Nephron progenitor cell (in vitro differentiated cells): ENCODE measurements at regions not wholly inside any gene's neighbourhood (a gene's known extent, or its start where the extent isn't known, plus 50 kb on each side); places are given as distances from the start of the nearest gene placed in this dataset.

Experiments used
- DNase-seq: peaks from one replicate; pipeline ENCODE4 v3.0.0; 2021
- H3K27ac Mint-ChIP-seq: 2 replicates; pipeline ENCODE4 v1.8.0; 2021; ENCODE audit warnings: mild to moderate bottlenecking, moderate library complexity, mixed read lengths
- H3K27me3 Mint-ChIP-seq: 2 replicates; pipeline ENCODE4 v1.8.0; 2021; ENCODE audit warnings: mild to moderate bottlenecking, low read depth, mixed read lengths; ENCODE audit not compliant: poor library complexity
- H3K36me3 Mint-ChIP-seq: 2 replicates; pipeline ENCODE4 v1.8.0; 2021; ENCODE audit warnings: low read depth, mixed read lengths
- H3K4me1 Mint-ChIP-seq: 2 replicates; pipeline ENCODE4 v1.8.0; 2021; ENCODE audit warnings: mixed read lengths
- H3K4me3 Mint-ChIP-seq: 2 replicates; pipeline ENCODE4 v1.8.0; 2021; ENCODE audit warnings: mild to moderate bottlenecking, moderate library complexity, mixed read lengths
- H3K9me3 Mint-ChIP-seq: 2 replicates; pipeline ENCODE4 v1.8.0; 2021; ENCODE audit warnings: mild to moderate bottlenecking, moderate library complexity, mixed read lengths
- TF ChIP-seq, protein P1 (sequence below): fragments of 200-600 bp; sonication (generic); IDR thresholded peaks from 2 replicates; pipeline ENCODE4 v1.5.0; 2021; ENCODE audit warnings: antibody characterized with exemption

DNA sequence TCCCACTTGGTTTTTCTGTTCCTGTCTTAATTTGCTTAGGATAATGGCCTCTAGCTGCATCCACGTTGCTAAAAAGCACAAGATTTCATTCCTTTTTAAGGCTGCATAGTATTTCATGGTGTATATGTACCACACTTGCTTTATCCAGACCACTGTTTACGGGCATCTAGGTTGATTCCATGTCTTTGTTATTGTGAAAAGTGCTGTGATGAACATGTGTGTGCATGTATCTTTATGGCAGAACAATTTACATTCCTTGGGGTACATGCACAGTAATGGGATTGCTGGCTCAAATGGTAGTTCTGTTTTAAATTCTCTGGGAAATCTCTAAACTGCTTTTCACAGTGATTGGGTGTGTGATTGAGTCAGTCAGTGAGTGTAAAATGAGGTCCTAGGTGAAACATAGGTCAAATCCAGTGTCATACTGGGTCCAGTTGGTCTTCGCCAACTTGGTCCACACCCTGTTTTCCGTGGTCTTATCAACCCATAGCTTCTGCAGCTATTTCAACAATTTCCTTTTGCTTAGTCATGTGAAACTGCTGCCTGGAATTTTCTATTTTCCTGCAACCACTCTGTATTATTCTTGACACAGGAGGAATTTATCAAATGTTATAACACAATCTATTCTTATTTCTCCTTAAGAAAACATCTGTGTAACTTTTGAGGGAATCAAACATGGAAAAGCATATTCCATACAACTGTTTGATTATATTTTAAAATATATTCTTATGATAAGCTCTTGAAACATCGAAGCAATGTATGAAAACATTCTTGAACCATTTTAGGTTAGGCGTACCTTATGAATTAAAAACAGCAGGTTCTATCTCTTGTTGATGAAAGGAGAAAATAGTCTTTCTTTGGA lies 82.9 kb downstream of the ADCYAP1 start:
- no peak overlapping the region for H3K4me3 Mint-ChIP-seq
- DNase-seq = no peak
- H3K27ac Mint-ChIP-seq = no peak overlapping the region
- peaks cover 9% of the 10 kb centered on the region for H3K9me3 Mint-ChIP-seq
- peaks cover 28% of the 10 kb centered on the region for H3K36me3 Mint-ChIP-seq
- H3K4me1 Mint-ChIP-seq = no peaks in the 10 kb centered on the region
- H3K27me3 Mint-ChIP-seq = no peaks in the 10 kb centered on the region
- TF ChIP-seq, protein P1, sequence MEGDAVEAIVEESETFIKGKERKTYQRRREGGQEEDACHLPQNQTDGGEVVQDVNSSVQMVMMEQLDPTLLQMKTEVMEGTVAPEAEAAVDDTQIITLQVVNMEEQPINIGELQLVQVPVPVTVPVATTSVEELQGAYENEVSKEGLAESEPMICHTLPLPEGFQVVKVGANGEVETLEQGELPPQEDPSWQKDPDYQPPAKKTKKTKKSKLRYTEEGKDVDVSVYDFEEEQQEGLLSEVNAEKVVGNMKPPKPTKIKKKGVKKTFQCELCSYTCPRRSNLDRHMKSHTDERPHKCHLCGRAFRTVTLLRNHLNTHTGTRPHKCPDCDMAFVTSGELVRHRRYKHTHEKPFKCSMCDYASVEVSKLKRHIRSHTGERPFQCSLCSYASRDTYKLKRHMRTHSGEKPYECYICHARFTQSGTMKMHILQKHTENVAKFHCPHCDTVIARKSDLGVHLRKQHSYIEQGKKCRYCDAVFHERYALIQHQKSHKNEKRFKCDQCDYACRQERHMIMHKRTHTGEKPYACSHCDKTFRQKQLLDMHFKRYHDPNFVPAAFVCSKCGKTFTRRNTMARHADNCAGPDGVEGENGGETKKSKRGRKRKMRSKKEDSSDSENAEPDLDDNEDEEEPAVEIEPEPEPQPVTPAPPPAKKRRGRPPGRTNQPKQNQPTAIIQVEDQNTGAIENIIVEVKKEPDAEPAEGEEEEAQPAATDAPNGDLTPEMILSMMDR = no peak

DNA sequence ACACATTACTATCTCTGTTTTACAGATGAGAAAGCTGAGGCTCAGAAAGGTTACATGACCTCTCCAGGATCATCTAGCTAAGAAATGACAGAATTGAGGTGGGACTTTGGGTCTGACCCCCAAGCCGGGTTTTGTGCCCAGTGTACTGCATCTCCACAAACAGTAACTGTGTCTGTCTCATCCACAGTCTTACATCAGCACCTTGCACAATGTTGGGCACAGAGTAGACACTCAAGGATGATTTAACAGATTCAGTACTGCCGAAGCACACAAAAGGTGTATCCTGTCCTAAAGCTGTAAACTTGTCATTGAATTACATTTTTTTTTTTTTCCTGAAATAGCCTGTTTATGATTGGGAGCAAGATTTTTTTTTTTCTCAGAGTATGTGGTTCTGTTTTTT lies 84.8 kb downstream of the ADCYAP1 start:
- TF ChIP-seq, protein P1 = no peak
- no peaks in the 10 kb centered on the region for H3K4me1 Mint-ChIP-seq
- DNase-seq = no peak
- H3K36me3 Mint-ChIP-seq = peaks cover 46% of the 10 kb centered on the region
- no peaks in the 10 kb centered on the region for H3K27me3 Mint-ChIP-seq
- peaks cover 28% of the 10 kb centered on the region for H3K9me3 Mint-ChIP-seq
- H3K27ac Mint-ChIP-seq = no peak overlapping the region
- no peak overlapping the region for H3K4me3 Mint-ChIP-seq

DNA sequence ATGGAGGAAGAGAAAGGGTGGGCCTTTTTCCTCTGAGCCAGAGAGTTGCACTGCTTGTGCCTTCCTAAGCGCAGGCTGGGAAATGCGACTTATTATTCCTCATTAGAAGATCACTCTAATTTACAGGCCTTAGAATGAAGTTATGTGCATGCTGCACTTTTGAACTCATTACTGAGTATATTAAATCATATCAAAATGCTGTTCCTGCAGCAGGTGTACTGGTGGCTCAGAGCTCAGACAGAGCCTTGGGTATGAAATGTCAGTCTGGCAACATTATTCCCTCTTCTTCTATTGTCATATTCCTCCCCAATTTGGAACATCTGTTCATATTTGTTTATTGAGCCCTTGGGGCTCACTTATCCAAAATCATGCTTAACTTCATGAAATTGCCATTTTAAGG lies 85.5 kb downstream of the ADCYAP1 start:
- TF ChIP-seq, protein P1 = no peak
- Mint-ChIP-seq H3K27me3 (no peaks in the 10 kb centered on the region), H3K9me3 (peaks cover 32% of the 10 kb centered on the region), H3K27ac (no peak overlapping the region), H3K4me1 (no peaks in the 10 kb centered on the region), H3K4me3 (no peak overlapping the region), H3K36me3 (peaks cover 50% of the 10 kb centered on the region)
- DNase-seq = no peak

DNA sequence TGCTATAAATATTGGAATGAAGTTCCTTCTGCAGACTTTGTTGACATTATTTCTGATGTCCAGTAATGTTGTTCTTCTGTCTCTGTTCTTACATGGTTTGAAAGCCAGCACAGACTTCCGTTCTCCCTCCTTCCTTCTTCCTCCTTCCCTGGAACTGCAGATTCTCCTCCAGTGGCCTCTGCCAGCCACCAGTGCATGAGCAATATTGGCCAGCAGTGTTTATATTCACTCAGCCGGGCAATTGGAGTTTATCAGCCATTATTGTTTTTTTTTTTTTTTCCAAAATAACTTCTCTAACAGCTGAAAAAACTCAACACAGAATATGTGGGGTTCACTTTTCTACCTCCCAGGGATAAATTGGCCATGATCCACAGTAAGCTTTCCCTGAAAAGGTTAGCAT lies 86.8 kb downstream of the ADCYAP1 start:
- H3K36me3 Mint-ChIP-seq = peaks cover 59% of the 10 kb centered on the region
- TF ChIP-seq, protein P1 = no peak
- H3K4me3 Mint-ChIP-seq = no peak overlapping the region
- H3K27me3 Mint-ChIP-seq = no peaks in the 10 kb centered on the region
- H3K27ac Mint-ChIP-seq = no peak overlapping the region
- DNase-seq = no peak
- H3K4me1 Mint-ChIP-seq = no peaks in the 10 kb centered on the region
- H3K9me3 Mint-ChIP-seq = peaks cover 44% of the 10 kb centered on the region

DNA sequence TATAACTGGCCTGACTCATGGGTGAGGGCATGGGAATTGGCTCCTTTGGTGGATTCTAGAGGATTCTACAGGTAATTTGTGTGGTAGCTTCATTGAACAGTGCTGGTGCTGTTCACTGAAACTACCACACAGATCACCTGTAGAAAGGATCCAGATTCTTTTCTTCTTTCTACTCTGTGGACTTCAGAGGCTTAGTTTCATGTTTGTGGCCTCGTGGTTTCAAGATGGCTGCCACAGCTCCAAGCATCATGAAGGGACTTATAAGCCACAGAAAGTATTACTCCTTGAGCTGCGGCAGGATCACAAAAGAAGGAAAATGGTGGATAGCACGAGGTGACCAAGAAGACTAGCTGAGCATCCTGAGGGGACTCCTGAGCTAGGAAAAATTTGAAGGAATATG lies 88.9 kb downstream of the ADCYAP1 start:
- Mint-ChIP-seq H3K27me3 (no peaks in the 10 kb centered on the region), H3K36me3 (peaks cover 59% of the 10 kb centered on the region), H3K4me3 (no peak overlapping the region), H3K4me1 (peaks cover under 1% of the 10 kb centered on the region), H3K27ac (no peak overlapping the region), H3K9me3 (peaks cover 49% of the 10 kb centered on the region)
- TF ChIP-seq, protein P1 = no peak
- no peak for DNase-seq

DNA sequence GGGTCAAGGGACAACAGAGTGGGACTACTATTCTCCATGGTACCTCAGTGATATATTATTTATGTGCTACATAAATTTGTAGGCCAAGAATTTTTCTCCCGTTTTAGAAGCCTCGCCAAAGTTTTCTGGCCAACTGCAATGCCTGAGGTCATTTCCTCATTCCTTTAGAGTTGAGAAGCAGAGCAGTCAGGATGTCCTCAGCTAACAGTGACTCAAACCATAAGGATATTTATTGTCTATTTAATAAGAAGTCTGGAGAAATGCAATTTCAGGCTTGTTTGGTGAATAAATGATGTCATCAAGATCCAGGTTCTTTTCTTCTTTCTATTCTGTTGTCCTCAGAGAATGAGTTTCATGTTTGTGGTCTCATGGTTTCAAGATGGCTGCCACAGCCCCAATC lies 91.0 kb downstream of the ADCYAP1 start:
- Mint-ChIP-seq H3K4me1 (peaks cover 13% of the 10 kb centered on the region), H3K36me3 (peaks cover 57% of the 10 kb centered on the region), H3K9me3 (peaks cover 49% of the 10 kb centered on the region), H3K4me3 (no peak overlapping the region), H3K27ac (no peak overlapping the region), H3K27me3 (no peaks in the 10 kb centered on the region)
- TF ChIP-seq, protein P1 = no peak
- DNase-seq = no peak
